ENCODE measurements at regions not wholly inside any gene's neighbourhood (a gene's known extent, or its start where the extent isn't known, plus 50 kb on each side); places are given as distances from the start of the nearest gene placed in this dataset.

DNA sequence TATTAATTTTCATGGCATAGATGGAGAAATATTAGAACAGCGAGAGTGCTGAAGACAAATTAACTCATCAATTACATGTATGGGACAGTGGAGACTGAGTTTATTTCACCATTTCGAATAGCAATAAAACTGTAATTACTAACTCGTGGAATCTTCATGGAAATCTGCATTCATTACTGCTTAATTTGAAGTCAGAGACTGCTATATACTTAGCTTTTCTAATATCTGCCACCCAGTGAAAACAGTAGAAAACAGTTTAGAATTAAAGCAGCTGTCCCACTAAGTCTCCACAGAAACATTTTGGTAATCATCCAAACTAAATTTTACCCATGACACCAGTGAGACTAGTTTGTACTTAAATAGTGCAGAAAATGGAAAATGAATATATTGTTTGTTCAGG lies 56.8 kb downstream of the IZUMO3 start:
- Histone ChIP-seq H3K27ac (ENCODE audit: low read length) (no peak overlapping the region), H3K27me3 (ENCODE audit: control insufficient read depth, insufficient read depth, low read length) (no peaks in the 10 kb centered on the region), H3K36me3 (ENCODE audit: control insufficient read depth, insufficient read depth, low read length) (no peaks in the 10 kb centered on the region), H3K4me3 (ENCODE audit: low read length) (no peak overlapping the region), H3K9me3 (replicated peaks; ENCODE audit: control insufficient read depth, low read depth, low read length) (no peaks in the 10 kb centered on the region), H3K4me1 (ENCODE audit: control insufficient read depth, insufficient read depth, low read length) (peaks cover 3% of the 10 kb centered on the region)
- no CpG with 5 or more reads among the region's 3 CpGs for WGBS (ENCODE audit: insufficient coverage)
- peak; percentile 47 for DNase-seq

GRCh38 chr9:24487946-24488345 lies 57.8 kb downstream of the IZUMO3 start:
- WGBS (ENCODE audit: insufficient coverage), result no CpG with 5 or more reads among the region's 1 CpG

GRCh38 chr9:24487250-24487861 lies 58.3 kb downstream of the IZUMO3 start:
- no CpG with 5 or more reads among the region's 3 CpGs for WGBS (ENCODE audit: insufficient coverage)

More at GRCh38 chr9:24487946-24488345, 57.8 kb downstream of the IZUMO3 start:
- H3K4me3 ChIP-seq (ENCODE audit: low read length), result no peak overlapping the region
- H3K27me3 ChIP-seq (ENCODE audit: control insufficient read depth, insufficient read depth, low read length), result no peaks in the 10 kb centered on the region
- H3K36me3 ChIP-seq (ENCODE audit: control insufficient read depth, insufficient read depth, low read length), result no peaks in the 10 kb centered on the region
- H3K9me3 ChIP-seq (replicated peaks; ENCODE audit: control insufficient read depth, low read depth, low read length), result no peaks in the 10 kb centered on the region
- H3K4me1 ChIP-seq (ENCODE audit: control insufficient read depth, insufficient read depth, low read length), result peaks cover 3% of the 10 kb centered on the region
- DNase-seq, result no peak
- H3K27ac ChIP-seq (ENCODE audit: low read length), result no peak overlapping the region

DNA sequence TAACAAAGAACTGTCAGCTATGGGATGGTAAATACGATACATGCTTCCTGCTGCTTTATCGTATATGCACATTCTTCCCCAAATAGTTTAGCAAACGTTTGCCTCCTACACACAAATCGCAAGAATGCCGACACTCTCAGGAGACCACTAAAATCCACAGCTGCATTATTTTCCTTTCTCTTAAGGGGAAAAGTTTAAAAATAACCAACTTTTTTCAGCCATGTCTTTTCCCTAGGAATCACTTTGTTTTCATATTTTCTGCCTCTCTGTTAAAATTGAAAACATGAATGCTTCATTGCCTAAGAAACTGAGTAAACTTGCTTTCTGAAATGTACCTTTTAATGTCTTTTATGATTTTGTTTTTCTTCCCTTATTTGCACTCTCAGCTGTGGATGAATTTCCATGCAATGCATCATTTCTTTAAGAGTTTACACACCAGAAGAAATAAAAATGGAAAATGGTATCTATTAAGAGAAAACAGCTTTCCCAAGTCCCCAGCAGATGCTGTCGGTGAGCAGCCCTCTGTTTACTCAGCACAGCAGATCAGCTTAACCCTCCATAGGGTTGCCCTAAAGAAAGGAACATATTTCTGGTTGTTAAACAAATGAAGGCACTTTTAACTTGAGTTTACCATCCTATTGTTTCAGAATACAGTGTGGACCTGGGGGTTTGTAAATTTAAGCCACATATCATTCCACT lies 66.2 kb downstream of the IZUMO3 start:
- DNase-seq, result peak; percentile 95
- no CpG with 5 or more reads among the region's 6 CpGs for WGBS (ENCODE audit: insufficient coverage)

More at GRCh38 chr9:24487250-24487861, 58.3 kb downstream of the IZUMO3 start:
- no peaks in the 10 kb centered on the region for H3K36me3 ChIP-seq (ENCODE audit: control insufficient read depth, insufficient read depth, low read length)
- H3K27me3 ChIP-seq (ENCODE audit: control insufficient read depth, insufficient read depth, low read length), result no peaks in the 10 kb centered on the region
- H3K4me1 ChIP-seq (ENCODE audit: control insufficient read depth, insufficient read depth, low read length), result peaks cover 3% of the 10 kb centered on the region
- peak; percentile 35 for DNase-seq
- no peak overlapping the region for H3K4me3 ChIP-seq (ENCODE audit: low read length)
- H3K9me3 ChIP-seq (replicated peaks; ENCODE audit: control insufficient read depth, low read depth, low read length), result no peaks in the 10 kb centered on the region
- no peak overlapping the region for H3K27ac ChIP-seq (ENCODE audit: low read length)

GRCh38 chr9:24464319-24464951 lies 81.3 kb downstream of the IZUMO3 start:
- H3K4me3 ChIP-seq (ENCODE audit: low read length), result no peak overlapping the region
- H3K9me3 ChIP-seq (replicated peaks; ENCODE audit: control insufficient read depth, low read depth, low read length), result no peaks in the 10 kb centered on the region
- H3K27me3 ChIP-seq (ENCODE audit: control insufficient read depth, insufficient read depth, low read length), result no peaks in the 10 kb centered on the region
- peaks cover 2% of the 10 kb centered on the region for H3K4me1 ChIP-seq (ENCODE audit: control insufficient read depth, insufficient read depth, low read length)
- H3K36me3 ChIP-seq (ENCODE audit: control insufficient read depth, insufficient read depth, low read length), result no peaks in the 10 kb centered on the region
- H3K27ac ChIP-seq (ENCODE audit: low read length), result no peak overlapping the region
- no CpG with 5 or more reads among the region's 2 CpGs for WGBS (ENCODE audit: insufficient coverage)
- peak; percentile 22 for DNase-seq

More for the DNA sequence above, 66.2 kb downstream of the IZUMO3 start:
- Histone ChIP-seq H3K9me3 (replicated peaks; ENCODE audit: control insufficient read depth, low read depth, low read length) (no peaks in the 10 kb centered on the region), H3K4me3 (ENCODE audit: low read length) (no peak overlapping the region), H3K36me3 (ENCODE audit: control insufficient read depth, insufficient read depth, low read length) (no peaks in the 10 kb centered on the region), H3K27ac (ENCODE audit: low read length) (peak overlapping the region; percentile 80), H3K27me3 (ENCODE audit: control insufficient read depth, insufficient read depth, low read length) (no peaks in the 10 kb centered on the region), H3K4me1 (ENCODE audit: control insufficient read depth, insufficient read depth, low read length) (no peaks in the 10 kb centered on the region)

GRCh38 chr9:24462951-24463350 lies 82.7 kb downstream of the IZUMO3 start:
- Histone ChIP-seq H3K4me3 (ENCODE audit: low read length) (no peak overlapping the region), H3K27me3 (ENCODE audit: control insufficient read depth, insufficient read depth, low read length) (no peaks in the 10 kb centered on the region), H3K36me3 (ENCODE audit: control insufficient read depth, insufficient read depth, low read length) (no peaks in the 10 kb centered on the region), H3K27ac (ENCODE audit: low read length) (no peak overlapping the region), H3K9me3 (replicated peaks; ENCODE audit: control insufficient read depth, low read depth, low read length) (no peaks in the 10 kb centered on the region), H3K4me1 (ENCODE audit: control insufficient read depth, insufficient read depth, low read length) (peaks cover 2% of the 10 kb centered on the region)
- no CpG with 5 or more reads among the region's 4 CpGs for WGBS (ENCODE audit: insufficient coverage)
- DNase-seq, result no peak

GRCh38 chr9:24460781-24461180 lies 84.9 kb downstream of the IZUMO3 start:
- 63% methylated on average over 1 of the region's 5 CpGs for WGBS (ENCODE audit: insufficient coverage)
- Histone ChIP-seq H3K27me3 (ENCODE audit: control insufficient read depth, insufficient read depth, low read length) (no peaks in the 10 kb centered on the region), H3K27ac (ENCODE audit: low read length) (peak overlapping the region; percentile 57), H3K4me3 (ENCODE audit: low read length) (no peak overlapping the region), H3K4me1 (ENCODE audit: control insufficient read depth, insufficient read depth, low read length) (peaks cover 2% of the 10 kb centered on the region), H3K36me3 (ENCODE audit: control insufficient read depth, insufficient read depth, low read length) (no peaks in the 10 kb centered on the region), H3K9me3 (replicated peaks; ENCODE audit: control insufficient read depth, low read depth, low read length) (no peaks in the 10 kb centered on the region)
- no peak for DNase-seq

DNA sequence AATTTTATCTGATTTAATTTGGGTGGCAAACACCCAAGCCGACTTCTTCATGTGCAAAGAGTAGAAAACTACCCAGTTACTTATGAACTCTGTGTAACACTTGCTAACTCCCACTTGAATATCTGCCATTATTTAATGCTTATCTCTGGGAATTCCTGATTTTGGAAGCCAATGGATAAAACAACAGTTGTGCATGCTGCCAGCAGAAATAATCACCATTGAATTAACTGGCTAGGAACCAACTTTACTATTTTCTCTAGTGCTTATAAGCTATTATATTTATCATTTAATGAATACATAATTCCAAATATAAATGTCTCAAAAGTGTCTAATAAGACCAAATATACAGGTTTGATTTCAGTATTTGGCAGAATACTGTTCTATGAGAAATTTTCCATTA lies 85.7 kb downstream of the IZUMO3 start:
- DNase-seq, result peak; percentile 83
- Histone ChIP-seq H3K4me1 (ENCODE audit: control insufficient read depth, insufficient read depth, low read length) (peaks cover 2% of the 10 kb centered on the region), H3K9me3 (replicated peaks; ENCODE audit: control insufficient read depth, low read depth, low read length) (no peaks in the 10 kb centered on the region), H3K4me3 (ENCODE audit: low read length) (no peak overlapping the region), H3K36me3 (ENCODE audit: control insufficient read depth, insufficient read depth, low read length) (no peaks in the 10 kb centered on the region), H3K27ac (ENCODE audit: low read length) (no peak overlapping the region), H3K27me3 (ENCODE audit: control insufficient read depth, insufficient read depth, low read length) (no peaks in the 10 kb centered on the region)
- 33% methylated on average over 1 of the region's 1 CpG for WGBS (ENCODE audit: insufficient coverage)

DNA sequence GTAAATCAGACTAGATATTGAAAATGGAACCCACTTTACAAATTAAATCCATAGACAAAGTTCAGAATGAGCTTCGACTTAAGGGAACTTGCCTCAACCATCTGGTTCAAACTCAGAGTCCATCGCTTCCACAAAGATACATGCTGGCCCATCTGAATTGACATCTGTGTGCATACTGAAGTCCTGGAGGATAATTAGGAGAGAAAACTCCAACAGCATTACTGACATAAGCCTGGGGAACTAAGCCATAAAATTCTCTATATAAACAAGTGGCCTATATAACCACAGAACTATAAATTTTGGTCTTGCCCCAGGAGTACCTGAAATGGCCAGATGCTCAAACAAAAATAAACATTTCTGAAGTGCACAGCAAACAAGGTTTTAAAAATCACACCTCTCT lies 94.4 kb downstream of the IZUMO3 start:
- WGBS (ENCODE audit: insufficient coverage), result no CpG with 5 or more reads among the region's 2 CpGs
- Histone ChIP-seq H3K4me1 (ENCODE audit: control insufficient read depth, insufficient read depth, low read length) (no peaks in the 10 kb centered on the region), H3K4me3 (ENCODE audit: low read length) (no peak overlapping the region), H3K36me3 (ENCODE audit: control insufficient read depth, insufficient read depth, low read length) (no peaks in the 10 kb centered on the region), H3K27ac (ENCODE audit: low read length) (no peak overlapping the region), H3K27me3 (ENCODE audit: control insufficient read depth, insufficient read depth, low read length) (no peaks in the 10 kb centered on the region), H3K9me3 (replicated peaks; ENCODE audit: control insufficient read depth, low read depth, low read length) (peaks cover 2% of the 10 kb centered on the region)
- DNase-seq, result peak; percentile 66

GRCh38 chr9:24449976-24450375 lies 95.7 kb downstream of the IZUMO3 start:
- Histone ChIP-seq H3K4me3 (ENCODE audit: low read length) (no peak overlapping the region), H3K27ac (ENCODE audit: low read length) (no peak overlapping the region), H3K4me1 (ENCODE audit: control insufficient read depth, insufficient read depth, low read length) (no peaks in the 10 kb centered on the region), H3K36me3 (ENCODE audit: control insufficient read depth, insufficient read depth, low read length) (no peaks in the 10 kb centered on the region), H3K27me3 (ENCODE audit: control insufficient read depth, insufficient read depth, low read length) (no peaks in the 10 kb centered on the region), H3K9me3 (replicated peaks; ENCODE audit: control insufficient read depth, low read depth, low read length) (peaks cover 2% of the 10 kb centered on the region)
- no peak for DNase-seq
- WGBS (ENCODE audit: insufficient coverage), result no CpG with 5 or more reads among the region's 1 CpG

All from muscle of leg (tissue), 3 donors.